SK-N-SH (cell line): ENCODE measurements at regions not wholly inside any gene's neighbourhood (a gene's known extent, or its start where the extent isn't known, plus 50 kb on each side); places are given as distances from the start of the nearest gene placed in this dataset.

Experiments used
- CTCF ChIA-PET: fragments of 300-600, 350-600 bp; formaldehyde crosslinking; extraction: SDS; loops from one replicate; lab custom pipeline; 2021; lab: Yijun Ruan, JAX
- POLR2A ChIA-PET: fragments of 350-600 bp; sonication (Branson Sonifier 250); formaldehyde crosslinking; extraction: SDS; loops from one replicate; lab custom pipeline; 2020; ENCODE audit warnings: antibody characterized with exemption, inconsistent platforms; lab: Yijun Ruan, JAX
- DNase-seq: peaks from one replicate; pipeline ENCODE4 v3.0.0; 2012
- H2AFZ ChIP-seq: fragments of 200-600 bp; sonication (generic); 2 replicates; pipeline ENCODE4 v1.8.1; 2016; ENCODE audit warnings: antibody characterized with exemption, mild to moderate bottlenecking, low read depth
- H3F3A ChIP-seq: fragments of 200-600 bp; sonication (generic); replicated peaks from 2 replicates; pipeline ENCODE3; 2016; ENCODE audit warnings: antibody characterized with exemption, mild to moderate bottlenecking; ENCODE audit not compliant: insufficient read depth
- H3K27ac ChIP-seq, 2 experiments: fragments of 200-500 bp in 1 of 2; fragments of 200-600 bp in 1 of 2; sonication (Bioruptor generic) in 1 of 2; sonication (generic), shearing (Covaris generic) in 1 of 2; 2 replicates each; pipeline versions ENCODE4 v1.5.1 to v1.6.1; 2014 to 2016; ENCODE audit warnings: low read depth in 2 of 2, inconsistent platforms in 1 of 2, low read length in 1 of 2, mild to moderate bottlenecking in 1 of 2, mixed read lengths in 1 of 2
- H3K27me3 ChIP-seq: fragments of 200-600 bp; sonication (generic), shearing (Covaris generic); 2 replicates; pipeline ENCODE4 v1.6.1; 2016; ENCODE audit warnings: mixed run types; ENCODE audit not compliant: insufficient read depth
- H3K36me3 ChIP-seq, 2 experiments: fragments of 200-500 bp in 1 of 2; fragments of 200-600 bp in 1 of 2; sonication (Bioruptor generic) in 1 of 2; sonication (generic) in 1 of 2; replicated peaks in 1 of 2; 2 replicates each; pipeline versions ENCODE3 to v1.5.1; 2014 to 2016; ENCODE audit warnings: low read length in 1 of 2, mild to moderate bottlenecking in 1 of 2; ENCODE audit not compliant: insufficient read depth in 2 of 2, control insufficient read depth in 1 of 2
- H3K4me1 ChIP-seq, 2 experiments: fragments of 200-500 bp in 1 of 2; fragments of 200-600 bp in 1 of 2; sonication (Bioruptor generic) in 1 of 2; sonication (generic), shearing (Covaris generic) in 1 of 2; 2 replicates each; pipeline versions ENCODE4 v1.5.1 to v1.6.1; 2014 to 2016; ENCODE audit warnings: low read depth in 1 of 2, low read length in 1 of 2, mixed run types in 1 of 2; ENCODE audit not compliant: insufficient read depth in 2 of 2, control insufficient read depth in 1 of 2
- H3K4me2 ChIP-seq: fragments of 200-600 bp; sonication (generic), shearing (Covaris generic); 2 replicates; pipeline ENCODE4 v1.6.1; 2017; ENCODE audit warnings: mixed run types
- H3K4me3 ChIP-seq, 2 experiments: fragments of 200-500 bp in 1 of 2; fragments of 200-600 bp in 1 of 2; sonication (Bioruptor generic) in 1 of 2; sonication (generic), shearing (Covaris generic) in 1 of 2; 2 replicates each; pipeline versions ENCODE4 v1.5.1 to v1.8.1; 2014 to 2016; ENCODE audit warnings: low read depth in 2 of 2, inconsistent platforms in 1 of 2, low read length in 1 of 2, mild to moderate bottlenecking in 1 of 2, mixed read lengths in 1 of 2, moderate library complexity in 1 of 2
- H3K79me2 ChIP-seq: fragments of 200-600 bp; sonication (generic); 2 replicates; pipeline ENCODE4 v1.8.1; 2017; ENCODE audit warnings: mild to moderate bottlenecking; ENCODE audit not compliant: insufficient read depth
- H3K9ac ChIP-seq: fragments of 200-600 bp; sonication (generic); 2 replicates; pipeline ENCODE4 v1.6.1; 2017; ENCODE audit warnings: mixed run types
- H3K9me2 ChIP-seq: fragments of 200-600 bp; sonication (generic); 2 replicates; pipeline ENCODE4 v1.6.1; 2017; ENCODE audit warnings: mixed run types
- H3K9me3 ChIP-seq: fragments of 200-600 bp; sonication (generic); 2 replicates; pipeline ENCODE4 v1.6.1; 2017; ENCODE audit warnings: mixed run types, mild to moderate bottlenecking, moderate library complexity
- H4K20me1 ChIP-seq: fragments of 200-600 bp; sonication (generic); 2 replicates; pipeline ENCODE4 v1.6.1; 2017; ENCODE audit warnings: mild to moderate bottlenecking, mixed run types; ENCODE audit not compliant: insufficient read depth
- CHD2 ChIP-seq: fragments of 150-350 bp; IDR thresholded peaks from 2 replicates; pipeline ENCODE4 v1.6.1; 2018; ENCODE audit warnings: low read length; ENCODE audit not compliant: partially characterized antibody
- ELF1 ChIP-seq: IDR thresholded peaks from 2 replicates; pipeline ENCODE4 v1.4.0; 2012
- EZH2phosphoT487 ChIP-seq: fragments of 200-600 bp; sonication (generic); IDR thresholded peaks from 2 replicates; pipeline ENCODE4 v1.6.1; 2017; ENCODE audit warnings: low read depth, mixed run types, mild to moderate bottlenecking, antibody characterized with exemption, moderate library complexity, borderline replicate concordance
- FOXM1 ChIP-seq: IDR thresholded peaks from 2 replicates; pipeline ENCODE4 v1.4.0; 2012; ENCODE audit warnings: low read depth, mild to moderate bottlenecking
- POLR2AphosphoS5 ChIP-seq: IDR thresholded peaks from 2 replicates; pipeline ENCODE4 v1.6.1; 2012; ENCODE audit warnings: low read depth, low read length
- RCOR1 ChIP-seq: fragments of 150-350 bp; IDR thresholded peaks from 2 replicates; pipeline ENCODE4 v1.6.1; 2017; ENCODE audit warnings: antibody characterized with exemption, low read length
- RXRA ChIP-seq: IDR thresholded peaks from 2 replicates; pipeline ENCODE4 v1.4.0; 2012; ENCODE audit warnings: low read depth, mild to moderate bottlenecking, borderline replicate concordance
- SIN3A ChIP-seq: IDR thresholded peaks from 2 replicates; pipeline ENCODE4 v1.6.1; 2012; ENCODE audit warnings: low read depth, mild to moderate bottlenecking, low read length, moderate library complexity, borderline replicate concordance
- YY1 ChIP-seq: IDR thresholded peaks from 2 replicates; pipeline ENCODE4 v1.4.0; 2012; ENCODE audit warnings: low read depth, mild to moderate bottlenecking
- WGBS: methylation state at CpG from one replicate; pipeline ENCODE4 v1.1.6; 2017; ENCODE audit warnings: low lambda C conversion rate; 5-methylcytosine and 5-hydroxymethylcytosine counted together
- TF ChIP-seq, protein P1 (sequence below): IDR thresholded peaks from 2 replicates; pipeline ENCODE4 v1.4.0; 2012; ENCODE audit warnings: low read depth
- TF ChIP-seq, protein P2 (sequence below): IDR thresholded peaks from 2 replicates; pipeline ENCODE4 v1.4.0; 2012; ENCODE audit warnings: low read depth, borderline replicate concordance
- TF ChIP-seq, protein P3 (sequence below): fragments of 150-350 bp; IDR thresholded peaks from 2 replicates; pipeline ENCODE4 v1.6.1; 2017; ENCODE audit warnings: antibody characterized with exemption, low read length, low read depth, borderline replicate concordance
- TF ChIP-seq, protein P4 (sequence below): IDR thresholded peaks from 2 replicates; pipeline ENCODE4 v1.4.0; 2012; ENCODE audit warnings: low read depth, borderline replicate concordance

DNA sequence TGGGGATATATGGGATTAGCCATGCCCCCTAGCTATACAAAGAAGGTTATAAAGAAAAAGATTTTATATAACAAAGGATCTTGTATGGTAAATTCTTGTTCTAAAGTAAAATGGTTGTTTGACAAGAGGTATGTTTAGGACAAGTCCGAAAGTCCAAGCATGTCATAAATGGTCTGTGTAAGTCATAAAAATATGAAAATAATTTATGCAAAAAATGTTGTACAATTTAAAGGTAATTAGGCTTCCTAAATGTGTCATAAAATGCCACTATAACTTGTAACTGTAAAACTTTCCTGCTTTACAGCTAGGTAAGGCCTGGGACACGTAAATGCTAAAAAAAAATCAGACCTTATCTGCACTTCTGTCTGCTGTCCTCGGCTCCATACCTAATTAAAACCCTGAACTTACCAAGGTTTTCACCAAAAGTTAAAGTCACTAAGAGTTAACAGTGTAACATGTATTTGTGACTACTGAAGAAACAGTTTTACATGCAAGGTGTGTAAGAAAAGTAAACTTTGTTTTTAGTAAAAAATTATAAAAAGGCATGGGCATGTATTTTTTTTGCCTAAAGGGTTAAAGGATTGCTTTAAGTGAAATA, 110.0 kb upstream of the RESF1 start:
- Histone ChIP-seq H3K4me2 (no peak overlapping the region), H3K9me2 (no peaks in the 10 kb centered on the region), H3K9ac (no peak overlapping the region), H3K79me2 (no peaks in the 10 kb centered on the region), H3K4me1 (no peaks in the 10 kb centered on the region), H3K36me3 (no peaks in the 10 kb centered on the region), H3K9me3 (peaks cover 21% of the 10 kb centered on the region), H2AFZ (no peak overlapping the region), H3K4me3 (no peak overlapping the region), H3K27ac (no peak overlapping the region), H4K20me1 (no peaks in the 10 kb centered on the region), H3K27me3 (no peaks in the 10 kb centered on the region), H3F3A (no peaks in the 10 kb centered on the region)
- 8% methylated on average over 3 of the region's 3 CpGs for WGBS
- ChIA-PET CTCF (no interaction called here), POLR2A (no interaction called here)
- TF ChIP-seq YY1: peak; percentile 17; the same call in 1 of the 2 replicates
- TF ChIP-seq POLR2AphosphoS5: no peak
- DNase-seq: no peak

DNA sequence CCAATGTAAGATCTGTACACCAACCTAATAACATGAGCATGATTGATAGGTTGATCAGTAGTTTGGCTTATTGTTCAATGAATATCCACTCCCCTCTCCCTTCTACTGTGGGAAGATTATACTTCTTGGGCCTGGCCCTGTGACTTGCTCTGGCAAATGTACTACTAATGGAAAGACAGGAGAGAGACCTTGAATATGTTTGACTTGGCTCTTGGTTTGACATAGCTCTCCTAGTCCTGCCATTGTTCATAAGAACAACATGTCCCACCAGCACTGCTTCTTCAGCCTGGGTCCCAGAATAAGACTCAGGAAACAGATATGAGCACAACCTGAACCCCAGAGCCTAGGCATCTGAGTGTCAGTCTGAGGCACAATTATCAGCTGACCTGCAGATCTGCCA, 112.8 kb upstream of the RESF1 start:
- no peaks in the 10 kb centered on the region for H3K27me3 ChIP-seq
- H3F3A ChIP-seq: no peaks in the 10 kb centered on the region
- no peak overlapping the region for H3K4me3 ChIP-seq
- H3K4me1 ChIP-seq: no peaks in the 10 kb centered on the region
- no peak overlapping the region for H2AFZ ChIP-seq
- DNase-seq: no peak
- H3K79me2 ChIP-seq: no peaks in the 10 kb centered on the region
- no peaks in the 10 kb centered on the region for H3K9me2 ChIP-seq
- H3K36me3 ChIP-seq: no peaks in the 10 kb centered on the region
- H3K27ac ChIP-seq: no peak overlapping the region
- POLR2A ChIA-PET: interaction anchor here (0.6 kb wide), 1 partner anchor 194 kb away, joined by 4 read pairs; no protein-coding TSS in a partner anchor
- H4K20me1 ChIP-seq: no peaks in the 10 kb centered on the region
- H3K9ac ChIP-seq: no peak overlapping the region
- CTCF ChIA-PET: no interaction called here
- TF ChIP-seq FOXM1 (no peak), RCOR1 (no peak), ELF1 (no peak), RXRA (no peak), EZH2phosphoT487 (no peak), SIN3A (no peak), CHD2 (no peak)
- TF ChIP-seq, protein P1, sequence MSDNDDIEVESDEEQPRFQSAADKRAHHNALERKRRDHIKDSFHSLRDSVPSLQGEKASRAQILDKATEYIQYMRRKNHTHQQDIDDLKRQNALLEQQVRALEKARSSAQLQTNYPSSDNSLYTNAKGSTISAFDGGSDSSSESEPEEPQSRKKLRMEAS: no peak
- TF ChIP-seq, protein P2, sequence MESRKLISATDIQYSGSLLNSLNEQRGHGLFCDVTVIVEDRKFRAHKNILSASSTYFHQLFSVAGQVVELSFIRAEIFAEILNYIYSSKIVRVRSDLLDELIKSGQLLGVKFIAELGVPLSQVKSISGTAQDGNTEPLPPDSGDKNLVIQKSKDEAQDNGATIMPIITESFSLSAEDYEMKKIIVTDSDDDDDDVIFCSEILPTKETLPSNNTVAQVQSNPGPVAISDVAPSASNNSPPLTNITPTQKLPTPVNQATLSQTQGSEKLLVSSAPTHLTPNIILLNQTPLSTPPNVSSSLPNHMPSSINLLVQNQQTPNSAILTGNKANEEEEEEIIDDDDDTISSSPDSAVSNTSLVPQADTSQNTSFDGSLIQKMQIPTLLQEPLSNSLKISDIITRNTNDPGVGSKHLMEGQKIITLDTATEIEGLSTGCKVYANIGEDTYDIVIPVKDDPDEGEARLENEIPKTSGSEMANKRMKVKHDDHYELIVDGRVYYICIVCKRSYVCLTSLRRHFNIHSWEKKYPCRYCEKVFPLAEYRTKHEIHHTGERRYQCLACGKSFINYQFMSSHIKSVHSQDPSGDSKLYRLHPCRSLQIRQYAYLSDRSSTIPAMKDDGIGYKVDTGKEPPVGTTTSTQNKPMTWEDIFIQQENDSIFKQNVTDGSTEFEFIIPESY: no peak
- TF ChIP-seq, protein P3, sequence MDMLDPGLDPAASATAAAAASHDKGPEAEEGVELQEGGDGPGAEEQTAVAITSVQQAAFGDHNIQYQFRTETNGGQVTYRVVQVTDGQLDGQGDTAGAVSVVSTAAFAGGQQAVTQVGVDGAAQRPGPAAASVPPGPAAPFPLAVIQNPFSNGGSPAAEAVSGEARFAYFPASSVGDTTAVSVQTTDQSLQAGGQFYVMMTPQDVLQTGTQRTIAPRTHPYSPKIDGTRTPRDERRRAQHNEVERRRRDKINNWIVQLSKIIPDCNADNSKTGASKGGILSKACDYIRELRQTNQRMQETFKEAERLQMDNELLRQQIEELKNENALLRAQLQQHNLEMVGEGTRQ: no peak
- TF ChIP-seq, protein P4, sequence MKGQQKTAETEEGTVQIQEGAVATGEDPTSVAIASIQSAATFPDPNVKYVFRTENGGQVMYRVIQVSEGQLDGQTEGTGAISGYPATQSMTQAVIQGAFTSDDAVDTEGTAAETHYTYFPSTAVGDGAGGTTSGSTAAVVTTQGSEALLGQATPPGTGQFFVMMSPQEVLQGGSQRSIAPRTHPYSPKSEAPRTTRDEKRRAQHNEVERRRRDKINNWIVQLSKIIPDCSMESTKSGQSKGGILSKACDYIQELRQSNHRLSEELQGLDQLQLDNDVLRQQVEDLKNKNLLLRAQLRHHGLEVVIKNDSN: no peak
- no peak overlapping the region for H3K4me2 ChIP-seq
- H3K9me3 ChIP-seq: peaks cover 21% of the 10 kb centered on the region
